ENCODE measurements at regions not wholly inside any gene's neighbourhood (a gene's known extent, or its start where the extent isn't known, plus 50 kb on each side); places are given as distances from the start of the nearest gene placed in this dataset.

DNA sequence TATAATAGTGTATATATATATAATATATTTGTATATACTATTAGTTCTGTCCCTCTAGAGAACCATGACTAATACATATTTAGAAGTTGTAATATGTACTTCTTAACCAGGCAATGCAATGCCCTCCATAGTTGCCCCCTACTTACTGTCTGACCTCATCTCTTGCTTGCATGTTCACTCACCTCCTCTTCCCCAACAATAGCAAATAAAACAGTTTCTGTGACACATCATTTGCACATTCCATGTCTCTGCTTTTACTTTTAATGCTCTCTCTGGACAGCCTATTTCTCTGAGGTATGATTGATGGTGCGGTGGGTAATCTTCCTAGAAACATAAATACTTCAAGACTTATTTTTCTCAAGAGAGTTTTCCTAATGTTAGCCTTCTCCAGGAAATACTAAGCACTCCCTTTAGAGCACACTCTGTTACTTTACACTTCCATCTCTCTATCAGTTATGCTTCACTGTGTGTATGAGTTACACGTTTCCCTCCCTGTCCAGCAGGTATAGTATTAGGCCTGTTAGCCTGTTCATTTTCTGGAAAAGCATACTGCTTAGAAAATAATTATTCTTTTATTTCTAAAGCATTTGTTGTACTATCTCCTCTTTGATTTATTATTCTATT is 295.6 kb upstream of the LRATD1 start:
- Mint-ChIP-seq H3K36me3 (ENCODE audit: low read depth) (no peaks in the 10 kb centered on the region), H3K27ac (no peak overlapping the region), H3K4me3 (no peak overlapping the region), H3K4me1 (ENCODE audit: low read depth) (no peaks in the 10 kb centered on the region), H3K9me3 (no peaks in the 10 kb centered on the region), H3K27me3 (no peaks in the 10 kb centered on the region)
- DNase-seq (no peak), ATAC-seq (no peak)
- ChIA-PET CTCF (no interaction called here), POLR2A (no interaction called here)
- intact Hi-C loops (cut with micrococcal nuclease) = no loop called here
- TF ChIP-seq CTCF (IDR thresholded peaks at IDR 0.05) = no peak

GRCh38 chr2:14340703-14341102 is 291.8 kb upstream of the LRATD1 start:
- no peak overlapping the region for H3K4me3 Mint-ChIP-seq
- ChIA-PET POLR2A (no interaction called here), CTCF (no interaction called here)
- DNase-seq (no peak), ATAC-seq (no peak)
- peaks cover 1% of the 10 kb centered on the region for H3K9me3 Mint-ChIP-seq
- no peak for TF ChIP-seq CTCF (IDR thresholded peaks at IDR 0.05)
- H3K27me3 Mint-ChIP-seq = no peaks in the 10 kb centered on the region
- intact Hi-C loops (cut with micrococcal nuclease) = no loop called here
- no peak overlapping the region for H3K27ac Mint-ChIP-seq
- H3K4me1 Mint-ChIP-seq (ENCODE audit: low read depth) = no peaks in the 10 kb centered on the region
- no peaks in the 10 kb centered on the region for H3K36me3 Mint-ChIP-seq (ENCODE audit: low read depth)

DNA sequence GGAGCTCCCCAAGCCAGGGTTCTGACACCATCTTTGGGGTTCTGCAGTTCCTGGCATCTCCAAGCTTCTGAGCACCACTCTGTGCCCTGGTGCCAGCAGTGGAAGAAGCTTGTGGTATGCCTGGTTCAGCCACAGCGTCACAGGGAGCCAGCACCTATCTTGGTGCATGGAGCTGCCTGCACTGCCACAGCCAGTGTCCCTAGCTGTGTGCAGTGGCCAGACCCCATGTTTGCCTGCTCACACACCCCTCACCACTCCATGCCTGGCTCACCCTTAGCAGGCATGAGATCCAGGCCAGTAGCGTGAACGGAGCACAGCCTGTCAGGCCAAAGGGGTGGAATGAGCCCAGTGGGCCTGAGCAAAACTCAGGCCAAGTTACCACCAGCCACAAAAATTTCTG is 290.2 kb upstream of the LRATD1 start:
- no peak for ATAC-seq
- DNase-seq = no peak
- peaks cover 4% of the 10 kb centered on the region for H3K9me3 Mint-ChIP-seq
- ChIA-PET CTCF (no interaction called here), POLR2A (no interaction called here)
- H3K36me3 Mint-ChIP-seq (ENCODE audit: low read depth) = no peaks in the 10 kb centered on the region
- H3K27me3 Mint-ChIP-seq = no peaks in the 10 kb centered on the region
- no peak for TF ChIP-seq CTCF (IDR thresholded peaks at IDR 0.05)
- no peak overlapping the region for H3K27ac Mint-ChIP-seq
- no peak overlapping the region for H3K4me3 Mint-ChIP-seq
- intact Hi-C loops (cut with micrococcal nuclease) = no loop called here
- H3K4me1 Mint-ChIP-seq (ENCODE audit: low read depth) = no peaks in the 10 kb centered on the region

GRCh38 chr2:14344355-14344754 is 288.2 kb upstream of the LRATD1 start:
- POLR2A ChIA-PET = no interaction called here
- Mint-ChIP-seq H3K27me3 (no peaks in the 10 kb centered on the region), H3K27ac (no peak overlapping the region), H3K4me1 (ENCODE audit: low read depth) (no peaks in the 10 kb centered on the region), H3K36me3 (ENCODE audit: low read depth) (no peaks in the 10 kb centered on the region), H3K4me3 (no peak overlapping the region), H3K9me3 (peaks cover 7% of the 10 kb centered on the region)
- intact Hi-C loops (cut with micrococcal nuclease) = no loop called here
- TF ChIP-seq CTCF (IDR thresholded peaks at IDR 0.05) = no peak
- DNase-seq (no peak), ATAC-seq (no peak)
- CTCF ChIA-PET = no interaction called here

- CTCF ChIA-PET = no interaction called here
- no peak overlapping the region for H3K4me3 Mint-ChIP-seq
- intact Hi-C loops (cut with micrococcal nuclease) = no loop called here
Observed at GRCh38 chr2:14348247-14348646, 284.3 kb upstream of the LRATD1 start.

More at GRCh38 chr2:14348247-14348646, 284.3 kb upstream of the LRATD1 start:
- H3K27ac Mint-ChIP-seq = no peak overlapping the region
- DNase-seq (no peak), ATAC-seq (no peak)
- peaks cover 11% of the 10 kb centered on the region for H3K9me3 Mint-ChIP-seq
- H3K4me1 Mint-ChIP-seq (ENCODE audit: low read depth) = no peaks in the 10 kb centered on the region
- POLR2A ChIA-PET = no interaction called here
- no peak for TF ChIP-seq CTCF (IDR thresholded peaks at IDR 0.05)
- no peaks in the 10 kb centered on the region for H3K27me3 Mint-ChIP-seq
- no peaks in the 10 kb centered on the region for H3K36me3 Mint-ChIP-seq (ENCODE audit: low read depth)

All from activated CD8-positive, alpha-beta T cell treated with anti-CD3 and anti-CD28 coated beads for 36 hours (primary cell).